ENCODE measurements at regions not wholly inside any gene's neighbourhood (a gene's known extent, or its start where the extent isn't known, plus 50 kb on each side); places are given as distances from the start of the nearest gene placed in this dataset.

DNA sequence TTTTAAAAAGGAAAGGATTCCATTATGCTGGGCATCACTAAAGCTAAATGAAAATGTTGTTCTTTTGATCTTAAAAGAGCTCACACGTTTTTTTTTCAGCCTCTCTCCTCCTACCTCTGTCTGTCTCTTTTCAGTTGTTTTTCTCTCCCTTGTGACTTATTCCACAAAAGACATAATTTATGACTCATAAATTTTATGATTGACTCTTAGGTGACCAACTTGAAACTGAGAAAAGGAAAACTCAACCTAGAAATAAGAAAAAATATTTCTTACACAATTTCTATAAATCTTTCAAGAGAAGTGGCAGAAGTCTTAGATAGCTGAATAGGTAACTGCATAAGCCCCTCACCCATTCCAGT is 227.7 kb upstream of the DDHD1 start:
- TF ChIP-seq, protein P1, sequence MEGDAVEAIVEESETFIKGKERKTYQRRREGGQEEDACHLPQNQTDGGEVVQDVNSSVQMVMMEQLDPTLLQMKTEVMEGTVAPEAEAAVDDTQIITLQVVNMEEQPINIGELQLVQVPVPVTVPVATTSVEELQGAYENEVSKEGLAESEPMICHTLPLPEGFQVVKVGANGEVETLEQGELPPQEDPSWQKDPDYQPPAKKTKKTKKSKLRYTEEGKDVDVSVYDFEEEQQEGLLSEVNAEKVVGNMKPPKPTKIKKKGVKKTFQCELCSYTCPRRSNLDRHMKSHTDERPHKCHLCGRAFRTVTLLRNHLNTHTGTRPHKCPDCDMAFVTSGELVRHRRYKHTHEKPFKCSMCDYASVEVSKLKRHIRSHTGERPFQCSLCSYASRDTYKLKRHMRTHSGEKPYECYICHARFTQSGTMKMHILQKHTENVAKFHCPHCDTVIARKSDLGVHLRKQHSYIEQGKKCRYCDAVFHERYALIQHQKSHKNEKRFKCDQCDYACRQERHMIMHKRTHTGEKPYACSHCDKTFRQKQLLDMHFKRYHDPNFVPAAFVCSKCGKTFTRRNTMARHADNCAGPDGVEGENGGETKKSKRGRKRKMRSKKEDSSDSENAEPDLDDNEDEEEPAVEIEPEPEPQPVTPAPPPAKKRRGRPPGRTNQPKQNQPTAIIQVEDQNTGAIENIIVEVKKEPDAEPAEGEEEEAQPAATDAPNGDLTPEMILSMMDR (IDR thresholded peaks at IDR 0.05), result no peak
- TF ChIP-seq POLR2A (IDR thresholded peaks at IDR 0.05), result no peak
